GM23248 (cell line): ENCODE measurements at regions not wholly inside any gene's neighbourhood (a gene's known extent, or its start where the extent isn't known, plus 50 kb on each side); places are given as distances from the start of the nearest gene placed in this dataset.

Experiments
- EZH2 ChIP-seq: fragments of 200-600 bp; sonication (generic); IDR thresholded peaks from 2 replicates; pipeline ENCODE4 v1.6.1; 2018; ENCODE audit warnings: antibody characterized with exemption, mild to moderate bottlenecking; ENCODE audit not compliant: insufficient read depth, poor library complexity, severe bottlenecking
- EZH2phosphoT487 ChIP-seq: fragments of 200-600 bp; sonication (generic); IDR thresholded peaks from 2 replicates; pipeline ENCODE4 v1.6.1; 2018; ENCODE audit warnings: antibody characterized with exemption, moderate library complexity, mild to moderate bottlenecking, low read depth; ENCODE audit not compliant: insufficient read depth

- TF ChIP-seq EZH2 (no peak), EZH2phosphoT487 (no peak)
Measured at GRCh38 chr4:154030152-154030551, 241.3 kb upstream of the SFRP2 start.
